ENCODE measurements at regions not wholly inside any gene's neighbourhood (a gene's known extent, or its start where the extent isn't known, plus 50 kb on each side); places are given as distances from the start of the nearest gene placed in this dataset.

GRCh38 chr10:129099992-129100391 lies 367.0 kb upstream of the MGMT start:
- H3K9me3 Mint-ChIP-seq = no peaks in the 10 kb centered on the region
- H3K36me3 Mint-ChIP-seq = no peaks in the 10 kb centered on the region
- no peaks in the 10 kb centered on the region for H3K4me1 Mint-ChIP-seq
- ATAC-seq (replicated peaks) (no peak), DNase-seq (no peak)
- no peaks in the 10 kb centered on the region for H3K27me3 Mint-ChIP-seq
- H3K27ac Mint-ChIP-seq = no peak overlapping the region
- H3K4me3 Mint-ChIP-seq = no peak overlapping the region

- no peak for ATAC-seq (replicated peaks)
- H3K36me3 Mint-ChIP-seq = no peaks in the 10 kb centered on the region
- H3K4me1 Mint-ChIP-seq = no peaks in the 10 kb centered on the region
- no peaks in the 10 kb centered on the region for H3K9me3 Mint-ChIP-seq
- H3K27me3 Mint-ChIP-seq = no peaks in the 10 kb centered on the region
- H3K4me3 Mint-ChIP-seq = no peak overlapping the region
- no peak overlapping the region for H3K27ac Mint-ChIP-seq
- no peak for DNase-seq
These were observed 365.6 kb upstream of the MGMT start for GRCh38 chr10:129101232-129101980.

- Mint-ChIP-seq H3K4me3 (no peak overlapping the region), H3K36me3 (no peaks in the 10 kb centered on the region), H3K4me1 (no peaks in the 10 kb centered on the region), H3K9me3 (no peaks in the 10 kb centered on the region), H3K27ac (no peak overlapping the region), H3K27me3 (peaks cover 0 to 4% of the 10 kb centered on the region in 2 donors)
- ATAC-seq (replicated peaks) (no peak), DNase-seq (no peak)
These were observed 363.9 kb upstream of the MGMT start for GRCh38 chr10:129102906-129103693.

- Mint-ChIP-seq H3K4me1 (no peaks in the 10 kb centered on the region), H3K9me3 (no peaks in the 10 kb centered on the region), H3K27ac (no peak overlapping the region), H3K4me3 (no peak overlapping the region), H3K27me3 (peaks cover 0 to 4% of the 10 kb centered on the region in 2 donors), H3K36me3 (no peaks in the 10 kb centered on the region)
- ATAC-seq (replicated peaks) (no peak), DNase-seq (no peak)
These were observed 362.6 kb upstream of the MGMT start for GRCh38 chr10:129104266-129105045.

- H3K9me3 Mint-ChIP-seq = no peaks in the 10 kb centered on the region
- DNase-seq = no peak
These were observed 361.8 kb upstream of the MGMT start for GRCh38 chr10:129105266-129105665.

GRCh38 chr10:129106314-129106713 lies 360.7 kb upstream of the MGMT start:
- Mint-ChIP-seq H3K27me3 (peaks cover 0 to 4% of the 10 kb centered on the region in 2 donors), H3K27ac (no peak overlapping the region), H3K36me3 (no peaks in the 10 kb centered on the region), H3K4me1 (no peaks in the 10 kb centered on the region), H3K4me3 (no peak overlapping the region), H3K9me3 (no peaks in the 10 kb centered on the region)
- DNase-seq = no peak
- no peak for ATAC-seq (replicated peaks)

More at GRCh38 chr10:129105266-129105665, 361.8 kb upstream of the MGMT start:
- no peak for ATAC-seq (replicated peaks)
- no peak overlapping the region for H3K4me3 Mint-ChIP-seq
- H3K27ac Mint-ChIP-seq = no peak overlapping the region
- no peaks in the 10 kb centered on the region for H3K4me1 Mint-ChIP-seq
- H3K27me3 Mint-ChIP-seq = peaks cover 0 to 4% of the 10 kb centered on the region in 2 donors
- H3K36me3 Mint-ChIP-seq = no peaks in the 10 kb centered on the region

GRCh38 chr10:129107525-129107924 lies 359.5 kb upstream of the MGMT start:
- ATAC-seq (replicated peaks) (no peak), DNase-seq (no peak)
- Mint-ChIP-seq H3K27ac (no peak overlapping the region), H3K36me3 (no peaks in the 10 kb centered on the region), H3K27me3 (peaks cover 0 to 4% of the 10 kb centered on the region in 2 donors), H3K4me3 (no peak overlapping the region), H3K9me3 (no peaks in the 10 kb centered on the region), H3K4me1 (no peaks in the 10 kb centered on the region)

- no peak overlapping the region for H3K27ac Mint-ChIP-seq
- no peak overlapping the region for H3K4me3 Mint-ChIP-seq
- DNase-seq (no peak), ATAC-seq (replicated peaks) (no peak)
- H3K36me3 Mint-ChIP-seq = no peaks in the 10 kb centered on the region
- H3K4me1 Mint-ChIP-seq = no peaks in the 10 kb centered on the region
- peaks cover 0 to 4% of the 10 kb centered on the region in 2 donors for H3K27me3 Mint-ChIP-seq
- H3K9me3 Mint-ChIP-seq = no peaks in the 10 kb centered on the region
These were observed 358.7 kb upstream of the MGMT start for GRCh38 chr10:129108378-129108777.

- Mint-ChIP-seq H3K4me1 (no peaks in the 10 kb centered on the region), H3K27ac (no peak overlapping the region), H3K27me3 (peaks cover 0 to 4% of the 10 kb centered on the region in 2 donors), H3K9me3 (no peaks in the 10 kb centered on the region), H3K4me3 (no peak overlapping the region), H3K36me3 (no peaks in the 10 kb centered on the region)
- DNase-seq (no peak), ATAC-seq (replicated peaks) (no peak)
These were observed 358.0 kb upstream of the MGMT start for GRCh38 chr10:129108994-129109393.

- ATAC-seq (replicated peaks) (no peak), DNase-seq (no peak)
- Mint-ChIP-seq H3K4me1 (no peaks in the 10 kb centered on the region), H3K27me3 (peaks cover 0 to 4% of the 10 kb centered on the region in 2 donors), H3K4me3 (no peak overlapping the region), H3K9me3 (no peaks in the 10 kb centered on the region), H3K27ac (no peak overlapping the region), H3K36me3 (no peaks in the 10 kb centered on the region)
These were observed 356.3 kb upstream of the MGMT start for GRCh38 chr10:129110780-129111179.

- DNase-seq (no peak), ATAC-seq (replicated peaks) (no peak)
- Mint-ChIP-seq H3K27me3 (peaks cover 0 to 4% of the 10 kb centered on the region in 2 donors), H3K4me3 (no peak overlapping the region), H3K27ac (no peak overlapping the region), H3K4me1 (no peaks in the 10 kb centered on the region), H3K9me3 (no peaks in the 10 kb centered on the region), H3K36me3 (no peaks in the 10 kb centered on the region)
These were observed 355.1 kb upstream of the MGMT start for GRCh38 chr10:129111922-129112321.

- DNase-seq (no peak), ATAC-seq (replicated peaks) (no peak)
- no peak overlapping the region for H3K27ac Mint-ChIP-seq
- no peaks in the 10 kb centered on the region for H3K36me3 Mint-ChIP-seq
- no peak overlapping the region for H3K4me3 Mint-ChIP-seq
- H3K27me3 Mint-ChIP-seq = no peaks in the 10 kb centered on the region
- no peaks in the 10 kb centered on the region for H3K4me1 Mint-ChIP-seq
- H3K9me3 Mint-ChIP-seq = no peaks in the 10 kb centered on the region
These were observed 352.5 kb upstream of the MGMT start for GRCh38 chr10:129114588-129114987.

GRCh38 chr10:129116371-129116770 lies 350.7 kb upstream of the MGMT start:
- Mint-ChIP-seq H3K27me3 (no peaks in the 10 kb centered on the region), H3K27ac (no peak overlapping the region), H3K4me3 (no peak overlapping the region), H3K4me1 (no peaks in the 10 kb centered on the region), H3K36me3 (no peaks in the 10 kb centered on the region), H3K9me3 (no peaks in the 10 kb centered on the region)
- ATAC-seq (replicated peaks) = no peak
- DNase-seq = no peak

GRCh38 chr10:129120441-129120840 lies 346.6 kb upstream of the MGMT start:
- no peak for DNase-seq
- no peak for ATAC-seq (replicated peaks)
- no peaks in the 10 kb centered on the region for H3K4me1 Mint-ChIP-seq
- no peak overlapping the region for H3K4me3 Mint-ChIP-seq
- H3K27ac Mint-ChIP-seq = no peak overlapping the region
- no peaks in the 10 kb centered on the region for H3K36me3 Mint-ChIP-seq
- peaks cover 0 to under 1% of the 10 kb centered on the region in 2 donors for H3K9me3 Mint-ChIP-seq
- no peaks in the 10 kb centered on the region for H3K27me3 Mint-ChIP-seq

Data from stimulated activated naive B cell treated with anti-CD40 and anti-IgM and Interleukin-4, amounts not matched to agents 10 μg/mL and 1 μg/mL and 100 μg/mL, for 72 hours (primary cell).